ENCODE measurements at regions not wholly inside any gene's neighbourhood (a gene's known extent, or its start where the extent isn't known, plus 50 kb on each side); places are given as distances from the start of the nearest gene placed in this dataset.
"Not testable (repeated sequence)": the region's sequence is repeated elsewhere in the genome, so short reads cannot be mapped to it uniquely, and the experiment has no call there.

GRCh38 chr5:33138145-33138544, 302.6 kb upstream of the TARS1 start:
- not testable (repeated sequence) for FAIRE-seq; DNase-seq (ENCODE audit: low spot score)

GRCh38 chr5:33143405-33144123, 297.2 kb upstream of the TARS1 start:
- FAIRE-seq (no peak), DNase-seq (ENCODE audit: low spot score) (no peak)

GRCh38 chr5:33146881-33147280, 293.9 kb upstream of the TARS1 start:
- DNase-seq (ENCODE audit: low spot score) (no peak), FAIRE-seq (no peak)

GRCh38 chr5:33148076-33148513, 292.7 kb upstream of the TARS1 start:
- FAIRE-seq: no peak
- DNase-seq (ENCODE audit: low spot score): peak; percentile 77

GRCh38 chr5:33153372-33153771, 287.4 kb upstream of the TARS1 start:
- FAIRE-seq: no peak
- no peak for DNase-seq (ENCODE audit: low spot score)

GRCh38 chr5:33153831-33154230, 286.9 kb upstream of the TARS1 start:
- FAIRE-seq: no peak
- DNase-seq (ENCODE audit: low spot score): peak; percentile 17

- FAIRE-seq (no peak), DNase-seq (ENCODE audit: low spot score) (no peak)
Observed at GRCh38 chr5:33160871-33161270, 279.9 kb upstream of the TARS1 start.

GRCh38 chr5:33161421-33161820, 279.3 kb upstream of the TARS1 start:
- DNase-seq (ENCODE audit: low spot score): no peak

GRCh38 chr5:33162057-33162456, 278.7 kb upstream of the TARS1 start:
- no peak for DNase-seq (ENCODE audit: low spot score)
- FAIRE-seq: no peak

More at GRCh38 chr5:33161421-33161820, 279.3 kb upstream of the TARS1 start:
- FAIRE-seq: peak; percentile 37

GRCh38 chr5:33166522-33166921, 274.2 kb upstream of the TARS1 start:
- DNase-seq (ENCODE audit: low spot score) (no peak), FAIRE-seq (no peak)

GRCh38 chr5:33166948-33167347, 273.8 kb upstream of the TARS1 start:
- FAIRE-seq: no peak
- DNase-seq (ENCODE audit: low spot score): no peak

- FAIRE-seq (no peak), DNase-seq (ENCODE audit: low spot score) (no peak)
Observed at GRCh38 chr5:33167541-33167940, 273.2 kb upstream of the TARS1 start.

- no peak for DNase-seq (ENCODE audit: low spot score)
- no peak for FAIRE-seq
Observed at GRCh38 chr5:33170411-33170810, 270.4 kb upstream of the TARS1 start.

- DNase-seq (ENCODE audit: low spot score) (no peak), FAIRE-seq (no peak)
Observed at GRCh38 chr5:33174383-33174782, 266.4 kb upstream of the TARS1 start.

- FAIRE-seq (no peak), DNase-seq (ENCODE audit: low spot score) (no peak)
Observed at GRCh38 chr5:33179301-33179700, 261.5 kb upstream of the TARS1 start.

GRCh38 chr5:33180900-33181299, 259.9 kb upstream of the TARS1 start:
- FAIRE-seq (no peak), DNase-seq (ENCODE audit: low spot score) (peak; percentile 14)

- peak; percentile 79 for FAIRE-seq
- DNase-seq (ENCODE audit: low spot score): no peak
Observed at GRCh38 chr5:33182986-33183385, 257.8 kb upstream of the TARS1 start.

GRCh38 chr5:33184367-33184766, 256.4 kb upstream of the TARS1 start:
- FAIRE-seq: no peak

GRCh38 chr5:33188089-33188488, 252.7 kb upstream of the TARS1 start:
- DNase-seq (ENCODE audit: low spot score) (no peak), FAIRE-seq (no peak)

More at GRCh38 chr5:33184367-33184766, 256.4 kb upstream of the TARS1 start:
- DNase-seq (ENCODE audit: low spot score): no peak

GRCh38 chr5:33194914-33195313, 245.9 kb upstream of the TARS1 start:
- no peak for FAIRE-seq
- no peak for DNase-seq (ENCODE audit: low spot score)

GRCh38 chr5:33195431-33196165, 245.2 kb upstream of the TARS1 start:
- DNase-seq (ENCODE audit: low spot score) (no peak), FAIRE-seq (no peak)

- no peak for FAIRE-seq
- DNase-seq (ENCODE audit: low spot score): no peak
Observed at GRCh38 chr5:33198836-33199235, 241.9 kb upstream of the TARS1 start.

- FAIRE-seq (no peak), DNase-seq (ENCODE audit: low spot score) (no peak)
Observed at GRCh38 chr5:33203931-33204330, 236.8 kb upstream of the TARS1 start.

Data from urothelium cell line (cell line).